Right lobe of liver (tissue), 6 donors: ENCODE measurements at regions not wholly inside any gene's neighbourhood (a gene's known extent, or its start where the extent isn't known, plus 50 kb on each side); places are given as distances from the start of the nearest gene placed in this dataset.

ENCODE experiments used
- ATAC-seq, 4 donors: fragments of 200-7000 bp; cut with Tn5 transposase; one replicate each; pipeline ENCODE4 v1.9.1; 2020; ENCODE audit warnings: mild to moderate bottlenecking in 4 of 4, moderate library complexity in 4 of 4
- DNase-seq, 3 donors: peaks; one replicate each; pipeline ENCODE4 v3.0.0-alpha.2; 2020
- H3K27ac ChIP-seq, 3 donors: fragments of 200-600 bp; one replicate each; pipeline ENCODE4 v1.8.0; 2022
- H3K27me3 ChIP-seq, 2 donors: fragments of 200-600 bp; one replicate each; pipeline ENCODE4 v1.8.0; 2022
- H3K36me3 ChIP-seq, 4 donors: fragments of 200-600 bp; sonication (generic) in 1 of 4; one replicate each; pipeline versions ENCODE4 v1.5.1 to v1.8.0; 2017 to 2022; ENCODE audit warnings: control low read depth in 1 of 4
- H3K4me1 ChIP-seq, 4 donors: fragments of 200-600 bp; sonication (generic) in 1 of 4; one replicate each; pipeline versions ENCODE4 v1.5.1 to v1.8.0; 2017 to 2022; ENCODE audit warnings: control low read depth in 1 of 4
- H3K4me3 ChIP-seq, 3 donors: fragments of 200-600 bp; one replicate each; pipeline ENCODE4 v1.8.0; 2022
- H3K9me3 ChIP-seq, 4 donors: fragments of 200-600 bp; sonication (generic) in 1 of 4; one replicate each; pipeline versions ENCODE4 v1.5.1 to v1.8.0; 2017 to 2022; ENCODE audit warnings: control low read depth in 1 of 4
- POLR2A ChIP-seq: fragments of 450-650 bp; IDR thresholded peaks from one replicate; pipeline ENCODE4 v1.6.1; 2017; ENCODE audit warnings: antibody characterized with exemption, mild to moderate bottlenecking
- WGBS: methylation state at CpG from one replicate; pipeline ENCODE4 v1.1.6; 2018; ENCODE audit warnings: low coverage, low lambda C conversion rate; ENCODE audit not compliant: insufficient coverage; ENCODE audit errors: missing lambda C conversion rate; 5-methylcytosine and 5-hydroxymethylcytosine counted together
- intact Hi-C, 2 donors: fragments of 100-400 bp; cut with DNase I; formaldehyde crosslinking; loops; one replicate each; pipeline versions ENCODE4 v1.11.2 to v1.14.1; 2022
- TF ChIP-seq, protein P1 (sequence below), 4 donors: fragments of 200-600 bp in 3 of 4; fragments of 450-650 bp in 1 of 4; IDR thresholded peaks; one replicate each; pipeline versions ENCODE4 v1.5.1 to v1.8.0; 2016 to 2022; ENCODE audit warnings: antibody characterized with exemption in 4 of 4, mild to moderate bottlenecking in 2 of 4
- donor health status: DM: no; HTN: yes; CAD: no.
- donor health status: DM: no; HTN: no; CAD: no.
- donor health status: DM: no; HTN: no; CAD: no.
- donor health status: DM: no; HTN: yes; CAD: no.
- donor health status: DM: no; HTN: yes; CAD: no.

DNA sequence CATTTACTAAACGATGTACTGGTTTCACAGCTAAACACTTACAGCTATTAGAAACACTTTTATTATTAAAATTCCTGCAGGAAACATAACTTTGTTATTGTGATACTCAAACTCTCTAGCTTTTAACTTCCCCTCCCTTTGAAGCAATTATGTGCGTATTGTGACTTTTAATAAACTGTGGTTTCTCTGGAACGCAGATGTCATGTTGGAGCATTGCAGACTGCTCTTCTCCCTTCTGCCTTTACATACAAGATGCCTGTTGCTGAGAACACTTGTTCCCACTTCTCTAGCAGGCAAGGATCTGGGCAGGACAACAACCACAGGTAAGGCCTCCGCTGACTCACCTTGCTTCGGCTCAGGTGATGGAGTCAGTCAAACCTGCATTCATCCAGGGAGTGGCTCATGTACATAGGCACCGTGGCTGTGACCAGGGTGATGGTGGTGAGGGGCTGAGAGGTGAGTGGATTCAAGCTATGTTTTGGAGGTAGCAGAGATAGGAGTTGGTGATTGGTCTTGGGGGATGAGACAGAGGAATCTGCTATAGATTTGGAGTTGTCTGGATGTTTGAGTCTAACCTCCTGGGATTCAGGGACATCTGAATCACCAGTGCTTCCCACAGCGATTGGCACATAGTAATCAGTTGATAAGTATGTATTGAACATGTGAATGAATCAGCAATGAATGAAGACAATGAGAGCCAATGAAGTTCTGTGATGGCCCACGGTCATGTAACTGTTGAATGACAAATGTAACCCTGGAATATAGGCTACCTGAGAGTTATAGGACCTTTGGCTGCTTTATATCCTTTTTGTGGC is 106.0 kb downstream of the ADAMTS15 start:
- intact Hi-C loops: no loop called here
- no peak for ATAC-seq
- H3K4me3 ChIP-seq: no peak overlapping the region
- TF ChIP-seq POLR2A: no peak
- TF ChIP-seq, protein P1, sequence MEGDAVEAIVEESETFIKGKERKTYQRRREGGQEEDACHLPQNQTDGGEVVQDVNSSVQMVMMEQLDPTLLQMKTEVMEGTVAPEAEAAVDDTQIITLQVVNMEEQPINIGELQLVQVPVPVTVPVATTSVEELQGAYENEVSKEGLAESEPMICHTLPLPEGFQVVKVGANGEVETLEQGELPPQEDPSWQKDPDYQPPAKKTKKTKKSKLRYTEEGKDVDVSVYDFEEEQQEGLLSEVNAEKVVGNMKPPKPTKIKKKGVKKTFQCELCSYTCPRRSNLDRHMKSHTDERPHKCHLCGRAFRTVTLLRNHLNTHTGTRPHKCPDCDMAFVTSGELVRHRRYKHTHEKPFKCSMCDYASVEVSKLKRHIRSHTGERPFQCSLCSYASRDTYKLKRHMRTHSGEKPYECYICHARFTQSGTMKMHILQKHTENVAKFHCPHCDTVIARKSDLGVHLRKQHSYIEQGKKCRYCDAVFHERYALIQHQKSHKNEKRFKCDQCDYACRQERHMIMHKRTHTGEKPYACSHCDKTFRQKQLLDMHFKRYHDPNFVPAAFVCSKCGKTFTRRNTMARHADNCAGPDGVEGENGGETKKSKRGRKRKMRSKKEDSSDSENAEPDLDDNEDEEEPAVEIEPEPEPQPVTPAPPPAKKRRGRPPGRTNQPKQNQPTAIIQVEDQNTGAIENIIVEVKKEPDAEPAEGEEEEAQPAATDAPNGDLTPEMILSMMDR (IDR thresholded peaks at IDR 0.05): no peak
- no peaks in the 10 kb centered on the region for H3K9me3 ChIP-seq
- no peaks in the 10 kb centered on the region for H3K27me3 ChIP-seq
- H3K36me3 ChIP-seq: no peaks in the 10 kb centered on the region
- DNase-seq: no peak
- H3K4me1 ChIP-seq: no peaks in the 10 kb centered on the region
- H3K27ac ChIP-seq: no peak overlapping the region
- WGBS: 64% methylated on average over 7 of the region's 8 CpGs

DNA sequence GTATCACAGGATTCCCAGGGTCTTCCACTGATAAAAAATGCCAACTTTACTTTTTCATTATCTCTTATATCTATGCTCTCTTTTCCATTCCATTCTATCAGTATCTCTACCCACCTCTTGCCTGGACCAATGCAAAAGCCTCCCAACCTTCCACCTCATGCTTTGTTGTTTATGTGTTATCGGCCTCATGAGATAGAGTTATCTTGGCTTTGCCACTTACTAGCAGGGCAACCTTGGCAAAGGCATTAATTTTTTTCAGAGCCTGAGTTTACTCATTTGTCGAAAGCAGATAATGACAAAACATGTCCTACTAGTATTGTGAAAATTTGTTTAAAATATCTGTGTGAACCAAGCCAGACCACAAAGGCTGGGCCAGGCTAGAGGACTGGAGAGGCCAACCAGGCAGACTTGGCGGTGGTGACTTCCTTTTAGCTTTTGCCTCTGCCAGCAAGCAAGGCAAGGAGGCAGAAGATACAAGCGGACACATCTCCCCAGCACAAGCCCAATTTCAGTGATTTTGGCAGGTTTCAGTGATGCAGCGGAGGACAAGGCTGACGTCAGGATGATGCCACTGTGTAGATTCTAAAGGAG is 106.9 kb downstream of the ADAMTS15 start:
- intact Hi-C loops: no loop called here

DNA sequence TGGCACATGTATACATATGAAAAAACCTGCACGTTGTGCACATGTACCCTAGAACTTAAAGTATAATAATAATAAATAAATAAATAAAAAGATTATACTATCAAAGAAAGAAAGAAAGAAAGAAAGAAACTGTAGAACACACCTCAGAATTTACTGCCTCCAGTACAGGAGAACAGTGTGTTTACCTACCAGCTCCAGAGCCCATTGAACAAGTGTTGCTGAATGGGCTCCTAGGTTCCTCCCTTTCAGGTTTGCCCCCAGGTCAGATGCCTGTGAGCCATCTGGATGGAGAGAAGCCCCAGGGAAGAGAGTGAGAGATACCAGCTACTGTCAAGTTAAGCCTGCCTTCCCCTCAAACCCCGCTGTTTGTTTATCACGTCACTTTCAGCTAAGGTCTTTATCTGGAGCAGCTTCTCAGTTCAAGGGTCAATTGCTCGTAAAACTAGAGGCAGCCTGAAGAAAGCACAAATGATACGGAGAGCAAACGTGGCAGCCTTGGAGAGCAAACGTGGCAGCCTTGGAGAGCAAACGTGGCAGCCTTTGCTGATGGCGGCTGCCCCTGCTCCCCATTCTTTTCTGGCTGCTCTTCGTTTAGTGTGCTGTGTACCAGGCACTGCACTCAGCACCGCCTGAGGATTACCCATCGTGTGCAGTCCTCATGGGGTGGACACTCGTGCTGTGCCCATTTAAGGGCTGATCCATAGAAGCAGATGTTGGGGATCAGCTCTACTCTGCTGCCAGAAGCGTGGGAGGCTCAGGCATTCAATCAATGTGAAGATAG is 111.7 kb downstream of the ADAMTS15 start:
- no peak for TF ChIP-seq POLR2A
- TF ChIP-seq, protein P1 (IDR thresholded peaks at IDR 0.05): no peak
- no peaks in the 10 kb centered on the region for H3K27me3 ChIP-seq

More for the DNA sequence above, 106.9 kb downstream of the ADAMTS15 start:
- DNase-seq: no peak
- 64% methylated on average over 6 of the region's 6 CpGs for WGBS
- no peaks in the 10 kb centered on the region for H3K36me3 ChIP-seq
- H3K4me3 ChIP-seq: no peak overlapping the region
- H3K27me3 ChIP-seq: no peaks in the 10 kb centered on the region
- no peaks in the 10 kb centered on the region for H3K9me3 ChIP-seq
- H3K4me1 ChIP-seq: no peaks in the 10 kb centered on the region
- TF ChIP-seq POLR2A: no peak
- TF ChIP-seq, protein P1 (IDR thresholded peaks at IDR 0.05): no peak
- no peak overlapping the region for H3K27ac ChIP-seq
- no peak for ATAC-seq

DNA sequence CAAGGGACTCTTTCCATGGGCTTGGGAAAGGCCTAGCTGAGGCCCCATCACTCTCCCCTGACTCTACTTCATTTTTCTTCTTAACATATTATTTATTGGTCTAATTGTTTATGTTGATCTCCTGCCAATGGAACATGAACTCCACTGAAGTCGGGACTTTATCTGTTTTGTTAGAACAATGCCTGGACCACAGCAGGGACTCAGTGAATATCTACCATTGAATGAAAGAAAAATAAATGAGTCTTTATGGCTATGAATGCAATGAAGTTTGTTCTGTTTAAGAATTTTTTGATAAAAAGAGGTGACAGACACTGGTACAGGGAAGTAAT is 112.3 kb downstream of the ADAMTS15 start:
- H3K27ac ChIP-seq: no peak overlapping the region
- intact Hi-C loops: no loop called here
- 50% methylated on average over 1 of the region's 1 CpG for WGBS
- DNase-seq (no peak), ATAC-seq (no peak)
- no peaks in the 10 kb centered on the region for H3K4me1 ChIP-seq
- no peaks in the 10 kb centered on the region for H3K36me3 ChIP-seq
- TF ChIP-seq POLR2A: no peak
- H3K9me3 ChIP-seq: no peaks in the 10 kb centered on the region
- H3K4me3 ChIP-seq: no peak overlapping the region
- H3K27me3 ChIP-seq: no peaks in the 10 kb centered on the region

More for the DNA sequence above, 111.7 kb downstream of the ADAMTS15 start:
- Histone ChIP-seq H3K27ac (no peak overlapping the region), H3K4me3 (no peak overlapping the region), H3K4me1 (no peaks in the 10 kb centered on the region), H3K36me3 (no peaks in the 10 kb centered on the region), H3K9me3 (no peaks in the 10 kb centered on the region)
- intact Hi-C loops: no loop called here
- ATAC-seq: no peak
- DNase-seq: no peak
- WGBS: 41% methylated on average over 12 of the region's 14 CpGs

DNA sequence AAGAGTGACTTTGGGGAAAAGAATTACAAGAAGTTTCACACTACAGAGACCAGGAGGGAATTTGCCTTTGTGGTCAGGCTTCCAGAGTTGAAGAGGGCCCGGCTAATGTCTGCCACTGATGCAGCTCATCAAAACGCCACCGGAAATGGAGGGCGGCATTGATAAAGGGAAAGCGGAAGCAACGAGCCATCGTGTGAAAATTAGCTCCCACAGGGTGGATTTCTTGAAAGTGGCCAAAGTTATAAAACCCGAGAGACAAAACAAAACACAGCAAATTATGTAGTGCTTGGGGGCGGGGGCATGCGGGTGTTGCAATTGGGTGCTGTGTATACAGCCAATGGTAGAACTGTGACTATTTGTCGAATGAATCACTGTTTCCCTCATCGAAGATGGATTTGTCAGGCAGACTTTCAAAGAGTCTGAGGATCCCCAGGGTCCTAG is 113.0 kb downstream of the ADAMTS15 start:
- DNase-seq (no peak), ATAC-seq (no peak)
- Histone ChIP-seq H3K27me3 (no peaks in the 10 kb centered on the region), H3K4me3 (no peak overlapping the region), H3K9me3 (no peaks in the 10 kb centered on the region), H3K27ac (no peak overlapping the region), H3K4me1 (no peaks in the 10 kb centered on the region), H3K36me3 (no peaks in the 10 kb centered on the region)
- no peak for TF ChIP-seq POLR2A
- TF ChIP-seq, protein P1 (IDR thresholded peaks at IDR 0.05): no peak
- intact Hi-C loops: no loop called here
- WGBS: 77% methylated on average over 11 of the region's 12 CpGs
